ENCODE measurements at regions not wholly inside any gene's neighbourhood (a gene's known extent, or its start where the extent isn't known, plus 50 kb on each side); places are given as distances from the start of the nearest gene placed in this dataset.

GRCh38 chr4:167456619-167457018 is 222.3 kb upstream of the SPOCK3 start:
- Mint-ChIP-seq H3K36me3 (ENCODE audit: low read depth) (no peaks in the 10 kb centered on the region), H3K4me3 (ENCODE audit: unreplicated experiment) (no peak overlapping the region), H3K9me3 (ENCODE audit: low read depth) (no peaks in the 10 kb centered on the region), H3K27me3 (ENCODE audit: low read depth) (no peaks in the 10 kb centered on the region), H3K4me1 (ENCODE audit: low read depth) (no peaks in the 10 kb centered on the region), H3K27ac (ENCODE audit: unreplicated experiment) (no peak overlapping the region)
- no peak for DNase-seq (ENCODE audit: low spot score)
- no peak for TF ChIP-seq CTCF (IDR thresholded peaks at IDR 0.05)

- Mint-ChIP-seq H3K4me1 (ENCODE audit: low read depth) (no peaks in the 10 kb centered on the region), H3K27me3 (ENCODE audit: low read depth) (peaks cover 4% of the 10 kb centered on the region), H3K9me3 (ENCODE audit: low read depth) (no peaks in the 10 kb centered on the region), H3K36me3 (ENCODE audit: low read depth) (no peaks in the 10 kb centered on the region), H3K4me3 (ENCODE audit: unreplicated experiment) (no peak overlapping the region), H3K27ac (ENCODE audit: unreplicated experiment) (no peak overlapping the region)
- DNase-seq (ENCODE audit: low spot score) = no peak
- no peak for TF ChIP-seq CTCF (IDR thresholded peaks at IDR 0.05)
These were observed 235.1 kb upstream of the SPOCK3 start for GRCh38 chr4:167469436-167469835.

- Mint-ChIP-seq H3K27me3 (ENCODE audit: low read depth) (peaks cover 5% of the 10 kb centered on the region), H3K9me3 (ENCODE audit: low read depth) (no peaks in the 10 kb centered on the region)
These were observed 241.7 kb upstream of the SPOCK3 start for GRCh38 chr4:167475951-167476350.

GRCh38 chr4:167492007-167492406 is 257.7 kb upstream of the SPOCK3 start:
- H3K36me3 Mint-ChIP-seq (ENCODE audit: low read depth) = no peaks in the 10 kb centered on the region
- H3K4me1 Mint-ChIP-seq (ENCODE audit: low read depth) = no peaks in the 10 kb centered on the region
- H3K27ac Mint-ChIP-seq (ENCODE audit: unreplicated experiment) = no peak overlapping the region
- no peak overlapping the region for H3K4me3 Mint-ChIP-seq (ENCODE audit: unreplicated experiment)
- H3K27me3 Mint-ChIP-seq (ENCODE audit: low read depth) = peaks cover 2% of the 10 kb centered on the region
- TF ChIP-seq CTCF (IDR thresholded peaks at IDR 0.05) = no peak
- no peak for DNase-seq (ENCODE audit: low spot score)
- peaks cover 7% of the 10 kb centered on the region for H3K9me3 Mint-ChIP-seq (ENCODE audit: low read depth)

More at GRCh38 chr4:167475951-167476350, 241.7 kb upstream of the SPOCK3 start:
- no peak overlapping the region for H3K27ac Mint-ChIP-seq (ENCODE audit: unreplicated experiment)
- H3K4me1 Mint-ChIP-seq (ENCODE audit: low read depth) = no peaks in the 10 kb centered on the region
- no peak for TF ChIP-seq CTCF (IDR thresholded peaks at IDR 0.05)
- no peaks in the 10 kb centered on the region for H3K36me3 Mint-ChIP-seq (ENCODE audit: low read depth)
- no peak overlapping the region for H3K4me3 Mint-ChIP-seq (ENCODE audit: unreplicated experiment)
- DNase-seq (ENCODE audit: low spot score) = no peak

GRCh38 chr4:167509551-167509950 is 275.3 kb upstream of the SPOCK3 start:
- DNase-seq (ENCODE audit: low spot score) = no peak
- no peak for TF ChIP-seq CTCF (IDR thresholded peaks at IDR 0.05)
- H3K4me3 Mint-ChIP-seq (ENCODE audit: unreplicated experiment) = no peak overlapping the region
- H3K9me3 Mint-ChIP-seq (ENCODE audit: low read depth) = peaks cover 10% of the 10 kb centered on the region
- peaks cover 10% of the 10 kb centered on the region for H3K27me3 Mint-ChIP-seq (ENCODE audit: low read depth)
- H3K4me1 Mint-ChIP-seq (ENCODE audit: low read depth) = no peaks in the 10 kb centered on the region
- no peaks in the 10 kb centered on the region for H3K36me3 Mint-ChIP-seq (ENCODE audit: low read depth)
- H3K27ac Mint-ChIP-seq (ENCODE audit: unreplicated experiment) = no peak overlapping the region
